Spleen (tissue), 7 donors: ENCODE measurements at regions not wholly inside any gene's neighbourhood (a gene's known extent, or its start where the extent isn't known, plus 50 kb on each side); places are given as distances from the start of the nearest gene placed in this dataset.

Experiments used
- POLR2A ChIP-seq, 3 donors: fragments of 450-650 bp; IDR thresholded peaks; one replicate each; pipeline ENCODE4 v1.5.1; 2017; ENCODE audit warnings: antibody characterized with exemption in 3 of 3, mild to moderate bottlenecking in 1 of 3
- POLR2AphosphoS5 ChIP-seq, 3 donors: sonication (generic); formaldehyde crosslinking; IDR thresholded peaks; one replicate each; pipeline ENCODE4 v1.5.1; 2017; ENCODE audit warnings: antibody characterized with exemption in 3 of 3
- TF ChIP-seq, protein P1 (sequence below), 11 experiments: fragments of 200-600 bp in 7 of 11; fragments of 450-650 bp in 4 of 11; sonication (generic) in 4 of 11; IDR thresholded peaks in 8 of 11; conservative IDR thresholded peaks in 3 of 11; 1 replicate in 7 of 11; 2 replicates in 4 of 11; pipeline versions ENCODE4 v1.4.0 to v1.8.0; 2016 to 2021; ENCODE audit warnings: antibody characterized with exemption in 11 of 11, inconsistent platforms in 4 of 11, mild to moderate bottlenecking in 1 of 11
- donor health status: DM: no; HTN: no; CAD: no; lungs with moderate emphysema.
- donor health status: DM: no; HTN: no; CAD: no.
- donor health status: DM: no; HTN: no; CAD: no.

GRCh38 chr4:137307806-137308205 is 224.5 kb downstream of the PCDH18 start:
- TF ChIP-seq, protein P1, sequence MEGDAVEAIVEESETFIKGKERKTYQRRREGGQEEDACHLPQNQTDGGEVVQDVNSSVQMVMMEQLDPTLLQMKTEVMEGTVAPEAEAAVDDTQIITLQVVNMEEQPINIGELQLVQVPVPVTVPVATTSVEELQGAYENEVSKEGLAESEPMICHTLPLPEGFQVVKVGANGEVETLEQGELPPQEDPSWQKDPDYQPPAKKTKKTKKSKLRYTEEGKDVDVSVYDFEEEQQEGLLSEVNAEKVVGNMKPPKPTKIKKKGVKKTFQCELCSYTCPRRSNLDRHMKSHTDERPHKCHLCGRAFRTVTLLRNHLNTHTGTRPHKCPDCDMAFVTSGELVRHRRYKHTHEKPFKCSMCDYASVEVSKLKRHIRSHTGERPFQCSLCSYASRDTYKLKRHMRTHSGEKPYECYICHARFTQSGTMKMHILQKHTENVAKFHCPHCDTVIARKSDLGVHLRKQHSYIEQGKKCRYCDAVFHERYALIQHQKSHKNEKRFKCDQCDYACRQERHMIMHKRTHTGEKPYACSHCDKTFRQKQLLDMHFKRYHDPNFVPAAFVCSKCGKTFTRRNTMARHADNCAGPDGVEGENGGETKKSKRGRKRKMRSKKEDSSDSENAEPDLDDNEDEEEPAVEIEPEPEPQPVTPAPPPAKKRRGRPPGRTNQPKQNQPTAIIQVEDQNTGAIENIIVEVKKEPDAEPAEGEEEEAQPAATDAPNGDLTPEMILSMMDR (IDR thresholded peaks at IDR 0.05 in 8 of 11, conservative IDR thresholded peaks at IDR 0.05 in 3 of 11): no peak
- TF ChIP-seq POLR2A (IDR thresholded peaks at IDR 0.05): no peak
- TF ChIP-seq POLR2AphosphoS5 (IDR thresholded peaks at IDR 0.05): no peak
